HepG2 (cell line): ENCODE measurements at regions not wholly inside any gene's neighbourhood (a gene's known extent, or its start where the extent isn't known, plus 50 kb on each side); places are given as distances from the start of the nearest gene placed in this dataset.

Experiments
- ATAC-seq: fragments of 200-7000 bp; cut with Tn5 transposase; 3 replicates; pipeline ENCODE4 v1.9.1; 2020; ENCODE audit warnings: mild to moderate bottlenecking, moderate library complexity
- BruUV-seq: library from RNA; stranded (reverse); fragments of 400-500 nt; replicated peaks from 2 replicates; lab custom pipeline; 2021; lab: Mats Ljungman, UMichigan
- CTCF ChIA-PET: fragments of 300-600 bp; formaldehyde crosslinking; extraction: SDS; loops from one replicate; lab custom pipeline; 2021; ENCODE audit warnings: low total read pairs, inconsistent platforms, low intra/inter-chr PET ratio; lab: Yijun Ruan, JAX
- POLR2A ChIA-PET: fragments of 350-600 bp; sonication (Branson Sonifier 250); formaldehyde crosslinking; loops from one replicate; lab custom pipeline; 2020; ENCODE audit warnings: antibody characterized with exemption, inconsistent platforms; lab: Yijun Ruan, JAX
- DNase-seq: peaks from one replicate; pipeline ENCODE4 v3.0.0-alpha.2; 2015; ENCODE audit warnings: low spot score
- FAIRE-seq: peaks from 3 replicates; lab custom pipeline; 2011; peaks lifted over from hg19 to GRCh38; lab: Jason Lieb, UNC
- H2AFZ ChIP-seq: one replicate; pipeline ENCODE4 v1.6.1; 2011; ENCODE audit warnings: low read length, inconsistent platforms
- H3K27ac ChIP-seq: fragments of 300-600 bp; 3 replicates; pipeline ENCODE4 v1.8.0; 2011; ENCODE audit warnings: mixed run types, mild to moderate bottlenecking, mixed read lengths, low read length, inconsistent platforms; ENCODE audit not compliant: insufficient read depth; ENCODE audit errors: extremely low read length
- H3K27me3 ChIP-seq, 2 experiments: fragments of 200-600 bp in 1 of 2; 2 replicates in 1 of 2; 3 replicates in 1 of 2; pipeline versions ENCODE4 v1.6.0 to v1.8.0; 2011; ENCODE audit warnings: low read length in 2 of 2, mild to moderate bottlenecking in 2 of 2, moderate library complexity in 2 of 2, inconsistent platforms in 1 of 2; ENCODE audit not compliant: insufficient read depth in 2 of 2, control insufficient read depth in 1 of 2
- H3K36me3 ChIP-seq, 2 experiments: fragments of 200-600 bp in 1 of 2; replicated peaks in 1 of 2; 2 replicates in 1 of 2; 3 replicates in 1 of 2; pipeline versions ENCODE4 v1.5.1 to v1.8.0; 2011; ENCODE audit warnings: low read length in 2 of 2, inconsistent platforms in 1 of 2; ENCODE audit not compliant: insufficient read depth in 2 of 2, control insufficient read depth in 1 of 2
- H3K4me1 ChIP-seq: 2 replicates; pipeline ENCODE4 v1.5.1; 2012; ENCODE audit warnings: low read length, inconsistent platforms; ENCODE audit not compliant: insufficient read depth
- H3K4me2 ChIP-seq: 2 replicates; pipeline ENCODE4 v1.6.0; 2011; ENCODE audit warnings: low read depth, low read length, inconsistent platforms
- H3K4me3 ChIP-seq, 3 experiments: fragments of 200-600 bp in 1 of 3; sonication (generic), shearing (Covaris generic) in 1 of 3; replicated peaks in 1 of 3; 2 replicates each; pipeline ENCODE4 v1.5.1; 2011 to 2016; ENCODE audit warnings: low read length in 3 of 3, inconsistent platforms in 2 of 3, low read depth in 2 of 3, mild to moderate bottlenecking in 2 of 3, control low read depth in 1 of 3, mixed read lengths in 1 of 3; ENCODE audit not compliant: insufficient read depth in 1 of 3
- H3K79me2 ChIP-seq: one replicate; pipeline ENCODE4 v1.6.1; 2011; ENCODE audit warnings: low read length, inconsistent platforms; ENCODE audit not compliant: insufficient read depth
- H3K9ac ChIP-seq: 2 replicates; pipeline ENCODE4 v1.6.0; 2011; ENCODE audit warnings: mild to moderate bottlenecking, low read depth, low read length, inconsistent platforms; ENCODE audit not compliant: insufficient read depth
- H3K9me3 ChIP-seq: 2 replicates; pipeline ENCODE4 v1.5.1; 2012; ENCODE audit warnings: mild to moderate bottlenecking, low read length
- H4K20me1 ChIP-seq: 2 replicates; pipeline ENCODE4 v1.6.0; 2011; ENCODE audit warnings: inconsistent platforms, mild to moderate bottlenecking, low read length, moderate library complexity; ENCODE audit not compliant: insufficient read depth
- CENPX ChIP-seq: sonication (generic); formaldehyde crosslinking; IDR thresholded peaks from 2 replicates; pipeline ENCODE4 v1.9.0; 2021; ENCODE audit warnings: mild to moderate bottlenecking, missing genetic modification reagents, moderate library complexity
- GTF2F1 ChIP-seq: fragments of 150-350 bp; IDR thresholded peaks from 2 replicates; pipeline ENCODE4 v1.6.1; 2014; ENCODE audit warnings: low read length
- HDAC6 ChIP-seq: fragments of 200-600 bp; sonication (generic); IDR thresholded peaks from 2 replicates; pipeline ENCODE4 v1.7.0; 2017; ENCODE audit warnings: mild to moderate bottlenecking, antibody characterized with exemption, low read length, low read depth
- HMG20B ChIP-seq: conservative IDR thresholded peaks from 2 replicates; pipeline ENCODE4 v1.6.1; 2016; ENCODE audit warnings: missing genetic modification reagents, missing compliant biosample characterization
- IRF2 ChIP-seq: IDR thresholded peaks from 2 replicates; pipeline ENCODE4 v1.6.1; 2018; ENCODE audit warnings: missing genetic modification reagents, missing compliant biosample characterization
- MEIS2 ChIP-seq: sonication (generic); formaldehyde crosslinking; IDR thresholded peaks from 2 replicates; pipeline ENCODE4 v1.9.0; 2021; ENCODE audit warnings: mild to moderate bottlenecking, missing genetic modification reagents
- MYNN ChIP-seq: sonication (generic); formaldehyde crosslinking; IDR thresholded peaks from 2 replicates; pipeline ENCODE4 v1.4.0; 2020; ENCODE audit warnings: mild to moderate bottlenecking, low read depth, missing genetic modification reagents
- RFXANK ChIP-seq: IDR thresholded peaks from 2 replicates; pipeline ENCODE4 v1.6.1; 2016
- RNF2 ChIP-seq: fragments of 450-650 bp; conservative IDR thresholded peaks from 2 replicates; pipeline ENCODE4 v1.6.1; 2016; ENCODE audit warnings: low read depth
- SUZ12 ChIP-seq: fragments of 150-350 bp; IDR thresholded peaks from 2 replicates; pipeline ENCODE4 v1.6.1; 2014; ENCODE audit warnings: low read depth, low read length
- XBP1 ChIP-seq: sonication (generic); formaldehyde crosslinking; IDR thresholded peaks from 2 replicates; pipeline ENCODE4 v1.5.0; 2020; ENCODE audit warnings: missing genetic modification reagents
- ZNF12 ChIP-seq: sonication (generic); formaldehyde crosslinking; IDR thresholded peaks from 2 replicates; pipeline ENCODE4 v1.5.0; 2020; ENCODE audit warnings: missing genetic modification reagents
- ZNF225 ChIP-seq: sonication (generic); formaldehyde crosslinking; IDR thresholded peaks from 2 replicates; pipeline ENCODE4 v1.4.0; 2020; ENCODE audit warnings: mild to moderate bottlenecking, missing genetic modification reagents
- ZNF605 ChIP-seq: sonication (generic); formaldehyde crosslinking; IDR thresholded peaks from 2 replicates; pipeline ENCODE4 v1.8.0; 2022; ENCODE audit warnings: mild to moderate bottlenecking, missing genetic modification reagents
- ZNF75D ChIP-seq: sonication (generic); formaldehyde crosslinking; IDR thresholded peaks from 2 replicates; pipeline ENCODE4 v1.8.1; 2023; ENCODE audit warnings: missing genetic modification reagents, mild to moderate bottlenecking, borderline replicate concordance
- WGBS: methylation state at CpG from one replicate; pipeline ENCODE4 v1.1.6; 2017; ENCODE audit warnings: low lambda C conversion rate; 5-methylcytosine and 5-hydroxymethylcytosine counted together
- in situ Hi-C: cut with HindIII; loops from 2 replicates; pipeline ENCODE4 v1.10.0; 2017; ENCODE audit warnings: low pct_unique_long_range_greater_than_20kb; ENCODE audit not compliant: extremely low pct_ligation_motif_present
- intact Hi-C: fragments of 100-400 bp; cut with micrococcal nuclease; formaldehyde crosslinking; loops from one replicate; pipeline ENCODE4 v1.10.0; 2022; ENCODE audit not compliant: unreplicated experiment
- TF ChIP-seq, protein P1 (sequence below): sonication (generic); formaldehyde crosslinking; IDR thresholded peaks from 2 replicates; pipeline ENCODE4 v1.8.1; 2023; ENCODE audit warnings: mild to moderate bottlenecking, missing genetic modification reagents
- TF ChIP-seq, protein P2 (sequence below): IDR thresholded peaks from 2 replicates; pipeline ENCODE4 v1.6.1; 2016; ENCODE audit warnings: mild to moderate bottlenecking, missing biosample characterization, missing genetic modification reagents
- TF ChIP-seq, protein P3 (sequence below): sonication (generic); formaldehyde crosslinking; IDR thresholded peaks from 2 replicates; pipeline ENCODE4 v1.5.0; 2020; ENCODE audit warnings: mild to moderate bottlenecking, missing genetic modification reagents, moderate library complexity

DNA sequence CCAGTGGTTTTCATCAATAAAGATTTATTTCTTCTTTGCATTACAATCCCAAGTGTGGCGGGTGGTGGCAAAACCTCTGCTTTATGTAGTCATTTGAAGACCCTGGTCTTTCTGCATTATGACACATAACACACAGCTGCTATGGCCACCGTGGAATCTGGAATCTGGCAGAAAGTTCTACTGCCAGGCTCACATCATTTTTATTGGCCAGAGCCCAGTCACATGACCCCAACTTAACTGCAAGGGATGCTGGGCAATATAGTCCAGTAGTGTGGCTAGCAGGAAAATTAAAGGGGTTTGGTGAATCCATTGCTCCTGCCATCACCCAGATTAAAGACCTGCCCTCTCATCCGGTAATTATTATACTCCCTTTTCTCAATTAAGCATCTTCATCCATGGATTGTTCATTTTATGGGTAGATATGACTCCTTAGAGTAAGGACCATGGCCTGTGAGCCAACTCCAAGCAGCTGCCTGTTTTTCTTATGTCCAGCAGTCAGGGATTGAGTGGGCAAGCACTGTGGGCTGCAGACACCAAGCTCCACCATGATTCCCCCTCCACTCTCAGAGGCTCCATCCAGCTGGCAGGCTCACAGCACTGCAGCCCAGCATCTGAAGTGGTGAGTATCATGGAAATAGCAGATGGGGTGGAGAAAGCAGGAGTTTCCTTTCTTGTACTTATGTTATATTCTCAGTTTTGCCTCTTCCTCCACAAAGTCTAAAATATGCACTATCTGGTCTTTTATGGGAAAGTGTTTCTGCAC is 1030.7 kb downstream of the AACS start:
- DNase-seq (no peak), ATAC-seq (no peak), FAIRE-seq (no peak)
- H3K36me3 ChIP-seq, result no peaks in the 10 kb centered on the region
- H3K27me3 ChIP-seq, result no peaks in the 10 kb centered on the region
- no peak overlapping the region for H2AFZ ChIP-seq
- no TSS peak for BruUV-seq
- ChIA-PET POLR2A (no interaction called here), CTCF (no interaction called here)
- no peak overlapping the region for H3K27ac ChIP-seq
- H3K9ac ChIP-seq, result no peak overlapping the region
- intact Hi-C loops, result no loop called here
- H3K4me2 ChIP-seq, result no peak overlapping the region
- H3K4me1 ChIP-seq, result no peaks in the 10 kb centered on the region
- 28% methylated on average over 3 of the region's 3 CpGs for WGBS
- H3K9me3 ChIP-seq, result peaks cover 78% of the 10 kb centered on the region
- no peaks in the 10 kb centered on the region for H4K20me1 ChIP-seq
- H3K4me3 ChIP-seq, result no peak overlapping the region
- TF ChIP-seq RFXANK (CRISPR knock-in tag) (no peak), RNF2 (no peak), MYNN (CRISPR knock-in tag) (no peak), HMG20B (no peak), XBP1 (CRISPR knock-in tag) (no peak), ZNF225 (CRISPR knock-in tag) (no peak), GTF2F1 (no peak), MEIS2 (CRISPR knock-in tag) (no peak), HDAC6 (no peak), IRF2 (CRISPR knock-in tag) (no peak), ZNF605 (CRISPR knock-in tag) (no peak), ZNF12 (CRISPR knock-in tag) (no peak), ZNF75D (no peak), SUZ12 (no peak), CENPX (CRISPR knock-in tag) (no peak)
- TF ChIP-seq, protein P1, sequence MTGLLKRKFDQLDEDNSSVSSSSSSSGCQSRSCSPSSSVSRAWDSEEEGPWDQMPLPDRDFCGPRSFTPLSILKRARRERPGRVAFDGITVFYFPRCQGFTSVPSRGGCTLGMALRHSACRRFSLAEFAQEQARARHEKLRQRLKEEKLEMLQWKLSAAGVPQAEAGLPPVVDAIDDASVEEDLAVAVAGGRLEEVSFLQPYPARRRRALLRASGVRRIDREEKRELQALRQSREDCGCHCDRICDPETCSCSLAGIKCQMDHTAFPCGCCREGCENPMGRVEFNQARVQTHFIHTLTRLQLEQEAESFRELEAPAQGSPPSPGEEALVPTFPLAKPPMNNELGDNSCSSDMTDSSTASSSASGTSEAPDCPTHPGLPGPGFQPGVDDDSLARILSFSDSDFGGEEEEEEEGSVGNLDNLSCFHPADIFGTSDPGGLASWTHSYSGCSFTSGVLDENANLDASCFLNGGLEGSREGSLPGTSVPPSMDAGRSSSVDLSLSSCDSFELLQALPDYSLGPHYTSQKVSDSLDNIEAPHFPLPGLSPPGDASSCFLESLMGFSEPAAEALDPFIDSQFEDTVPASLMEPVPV (CRISPR knock-in tag), result no peak
- TF ChIP-seq, protein P2, sequence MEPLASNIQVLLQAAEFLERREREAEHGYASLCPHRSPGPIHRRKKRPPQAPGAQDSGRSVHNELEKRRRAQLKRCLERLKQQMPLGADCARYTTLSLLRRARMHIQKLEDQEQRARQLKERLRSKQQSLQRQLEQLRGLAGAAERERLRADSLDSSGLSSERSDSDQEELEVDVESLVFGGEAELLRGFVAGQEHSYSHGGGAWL (CRISPR knock-in tag), result no peak
- TF ChIP-seq, protein P3, sequence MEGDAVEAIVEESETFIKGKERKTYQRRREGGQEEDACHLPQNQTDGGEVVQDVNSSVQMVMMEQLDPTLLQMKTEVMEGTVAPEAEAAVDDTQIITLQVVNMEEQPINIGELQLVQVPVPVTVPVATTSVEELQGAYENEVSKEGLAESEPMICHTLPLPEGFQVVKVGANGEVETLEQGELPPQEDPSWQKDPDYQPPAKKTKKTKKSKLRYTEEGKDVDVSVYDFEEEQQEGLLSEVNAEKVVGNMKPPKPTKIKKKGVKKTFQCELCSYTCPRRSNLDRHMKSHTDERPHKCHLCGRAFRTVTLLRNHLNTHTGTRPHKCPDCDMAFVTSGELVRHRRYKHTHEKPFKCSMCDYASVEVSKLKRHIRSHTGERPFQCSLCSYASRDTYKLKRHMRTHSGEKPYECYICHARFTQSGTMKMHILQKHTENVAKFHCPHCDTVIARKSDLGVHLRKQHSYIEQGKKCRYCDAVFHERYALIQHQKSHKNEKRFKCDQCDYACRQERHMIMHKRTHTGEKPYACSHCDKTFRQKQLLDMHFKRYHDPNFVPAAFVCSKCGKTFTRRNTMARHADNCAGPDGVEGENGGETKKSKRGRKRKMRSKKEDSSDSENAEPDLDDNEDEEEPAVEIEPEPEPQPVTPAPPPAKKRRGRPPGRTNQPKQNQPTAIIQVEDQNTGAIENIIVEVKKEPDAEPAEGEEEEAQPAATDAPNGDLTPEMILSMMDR, result no peak
- TF ChIP-seq, all 625 proteins: peak for 0
- in situ Hi-C loops, result no loop called here
- H3K79me2 ChIP-seq, result no peaks in the 10 kb centered on the region
